Neural progenitor cell (in vitro differentiated cells): ENCODE measurements at regions not wholly inside any gene's neighbourhood (a gene's known extent, or its start where the extent isn't known, plus 50 kb on each side); places are given as distances from the start of the nearest gene placed in this dataset.

Experiments
- CTCF ChIP-seq: fragments of 200-600 bp; sonication (generic); IDR thresholded peaks from 2 replicates; pipeline ENCODE4 v1.5.1; 2017; ENCODE audit warnings: antibody characterized with exemption, mild to moderate bottlenecking
- EZH2 ChIP-seq: fragments of 200-600 bp; sonication (generic); IDR thresholded peaks from 2 replicates; pipeline ENCODE4 v1.6.1; 2017; ENCODE audit warnings: antibody characterized with exemption, mild to moderate bottlenecking, moderate library complexity

GRCh38 chr13:81223778-81224177 is 882.9 kb upstream of the SPRY2 start:
- TF ChIP-seq CTCF: no peak
- TF ChIP-seq EZH2: no peak
